Activated CD4-positive, alpha-beta T cell treated with anti-CD3 and anti-CD28 coated beads, Interleukin-2, amount 50 U/mL, for 48 hours (primary cell): ENCODE measurements at regions not wholly inside any gene's neighbourhood (a gene's known extent, or its start where the extent isn't known, plus 50 kb on each side); places are given as distances from the start of the nearest gene placed in this dataset.

Experiments used
- DNase-seq, 2 experiments: peaks; one replicate each; pipeline ENCODE4 v3.0.0-alpha.2; 2020

DNA sequence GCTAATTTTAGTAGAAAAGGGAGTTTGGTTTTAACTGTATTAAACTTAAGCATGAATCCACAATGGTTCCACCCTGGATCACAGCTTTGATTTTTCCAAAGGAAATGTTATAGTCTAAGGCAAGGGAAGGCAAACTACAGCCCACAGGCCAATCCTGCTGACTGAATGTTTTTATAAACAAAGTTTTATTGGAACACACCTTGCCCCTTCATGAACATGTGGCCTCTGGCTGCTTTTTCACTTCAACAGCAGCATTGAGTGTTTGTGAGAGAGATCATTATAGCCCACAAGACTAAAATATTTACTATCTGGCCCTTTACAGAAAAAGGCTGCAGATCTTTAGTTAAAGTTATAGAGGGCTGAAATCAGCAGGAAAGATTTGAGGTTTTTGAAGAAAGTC is 198.7 kb downstream of the IRS2 start:
- no peak for DNase-seq

DNA sequence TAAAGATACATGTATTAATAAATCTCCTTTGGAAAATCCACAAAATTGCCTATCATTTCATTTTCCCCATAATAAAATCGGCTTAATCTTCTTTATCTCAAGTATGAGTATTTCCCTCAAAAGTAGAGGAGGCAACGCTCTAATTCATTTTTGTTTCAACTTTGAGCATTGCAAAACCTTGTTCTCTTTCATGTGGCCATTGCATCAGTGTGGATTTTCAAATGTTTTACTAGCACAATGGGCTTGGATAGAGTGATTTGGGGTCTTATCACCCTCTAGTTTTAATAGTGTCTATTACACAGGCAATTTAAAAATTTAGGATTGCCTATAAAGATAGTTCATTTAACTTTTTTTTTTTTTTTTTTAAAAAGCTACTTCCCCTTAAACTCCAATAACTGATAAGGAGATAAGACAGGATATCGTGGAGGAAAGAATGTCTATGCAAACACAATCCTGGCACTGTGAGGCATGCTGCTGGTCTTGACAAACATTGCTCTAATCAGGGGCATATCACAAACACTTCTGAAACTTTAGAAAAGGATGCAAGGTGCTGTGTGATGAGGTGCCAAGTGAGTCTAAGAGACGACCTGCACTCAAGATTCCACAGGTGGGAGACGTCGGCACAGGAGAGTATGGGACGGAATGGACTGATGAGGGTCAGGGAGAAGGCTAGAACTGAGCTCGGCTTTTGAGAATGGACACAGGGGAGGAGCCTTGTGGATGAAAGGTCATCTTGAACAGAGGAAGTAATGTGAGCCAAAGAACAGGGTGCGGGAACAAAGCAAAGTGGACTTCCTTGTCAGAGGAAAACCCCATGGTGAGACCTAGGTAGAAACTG is 199.7 kb downstream of the IRS2 start:
- DNase-seq = no peak

DNA sequence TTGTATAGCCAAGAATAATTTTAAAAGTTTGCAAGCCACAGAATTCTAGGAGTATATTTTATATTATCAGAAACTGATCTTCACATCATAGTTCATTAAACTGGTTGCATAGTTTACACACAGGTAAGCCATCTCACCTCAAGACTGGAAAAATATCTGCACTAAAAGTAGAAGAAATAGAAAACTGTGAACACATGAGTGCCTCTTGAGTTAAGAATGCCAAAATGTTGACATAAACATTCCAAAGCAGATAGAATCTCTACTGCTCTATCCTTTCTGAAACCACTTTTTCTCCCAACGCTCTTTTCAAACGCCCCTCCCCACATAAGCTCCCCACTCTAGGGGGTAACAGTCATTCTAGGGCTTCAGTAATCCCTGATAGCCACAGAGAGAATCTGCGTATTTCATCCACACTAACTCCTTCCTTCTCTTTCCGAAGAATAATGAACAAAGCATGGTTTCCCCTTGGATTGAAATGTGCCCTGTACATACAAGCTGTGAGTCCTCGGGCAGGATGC is 201.5 kb downstream of the IRS2 start:
- no peak for DNase-seq

GRCh38 chr13:109577191-109577700 is 209.1 kb downstream of the IRS2 start:
- DNase-seq = no peak

- no peak for DNase-seq
Measured at GRCh38 chr13:109576331-109576813, 210.0 kb downstream of the IRS2 start.

- no peak for DNase-seq
Measured at GRCh38 chr13:109575821-109576220, 210.6 kb downstream of the IRS2 start.

- no peak for DNase-seq
Measured at GRCh38 chr13:109572389-109572788, 214.0 kb downstream of the IRS2 start.

DNA sequence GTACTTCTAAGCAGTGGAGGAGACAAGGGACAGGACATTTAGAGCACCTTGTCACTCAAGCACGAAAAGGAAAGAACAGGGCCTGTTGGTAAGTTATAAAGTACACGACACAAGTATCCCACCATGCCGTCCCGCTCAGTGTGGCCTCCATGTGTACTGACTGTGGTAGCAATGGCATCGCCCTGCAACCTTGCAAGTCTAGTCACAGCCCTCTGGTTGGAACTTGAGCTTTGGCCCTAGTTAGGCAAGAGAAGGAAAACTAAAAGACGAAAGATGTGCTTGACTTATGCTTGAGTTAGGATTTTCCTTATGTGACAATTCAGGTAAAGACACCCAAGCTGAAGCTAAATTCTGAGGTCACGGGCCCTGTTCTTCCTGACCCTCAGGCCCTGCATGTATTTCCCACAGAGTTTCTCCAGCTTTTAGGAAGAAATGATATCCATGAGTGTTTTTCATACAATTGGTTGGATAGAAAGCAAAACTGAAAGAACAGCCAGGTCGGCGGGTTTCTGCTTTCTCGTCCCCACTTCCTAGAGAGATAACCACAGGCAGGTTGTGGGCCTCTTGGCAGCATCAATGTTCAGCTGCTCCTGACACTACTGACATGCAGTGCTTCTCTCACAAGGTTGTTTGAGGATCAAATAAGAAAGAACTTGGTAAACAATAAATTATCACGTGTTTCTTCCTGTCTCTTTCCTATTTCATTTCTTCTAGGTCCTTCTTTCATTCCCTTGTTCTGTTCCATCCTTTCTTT is 216.2 kb downstream of the IRS2 start:
- DNase-seq = peak; percentile 21 to 34

DNA sequence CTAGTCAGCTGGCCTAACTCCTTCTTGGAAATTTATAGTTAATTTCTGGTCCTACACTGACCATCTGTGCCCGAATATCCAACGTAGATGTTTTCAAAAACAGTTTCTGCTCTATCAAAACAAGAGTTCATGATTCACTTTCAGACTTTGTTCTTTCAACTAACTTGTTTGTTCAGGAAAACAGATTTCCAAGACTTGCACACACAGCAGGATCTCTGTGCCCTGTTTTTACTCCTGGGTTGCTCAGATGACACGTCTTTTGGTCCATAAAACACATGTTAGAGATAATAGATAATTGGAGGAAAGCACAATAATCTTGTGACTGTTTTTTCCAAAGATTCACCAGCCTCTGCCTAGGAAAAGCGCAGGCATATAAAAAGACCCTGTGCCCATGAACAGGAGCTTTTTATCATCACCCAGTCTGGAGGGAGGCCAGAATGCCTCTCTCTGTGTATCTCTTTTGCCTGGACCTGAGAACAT is 218.0 kb downstream of the IRS2 start:
- DNase-seq = no peak

DNA sequence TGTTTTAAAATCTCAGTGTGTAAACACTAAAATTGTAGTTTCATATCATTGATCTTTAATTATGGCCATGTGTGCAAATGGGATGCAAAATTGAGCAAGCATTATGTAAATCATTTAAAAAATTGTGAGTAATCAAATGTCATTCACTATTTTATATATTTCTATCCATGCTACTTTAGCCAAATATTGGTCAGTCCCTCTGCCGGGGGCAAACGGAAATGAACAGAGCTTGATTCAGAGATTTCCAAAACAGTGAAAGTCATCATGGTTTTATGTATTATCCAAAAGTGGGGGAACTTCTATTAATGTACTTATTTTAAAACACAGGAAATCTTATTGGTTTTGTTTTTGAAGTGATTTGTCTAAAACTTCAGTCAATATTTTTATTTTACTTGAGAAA is 219.1 kb downstream of the IRS2 start:
- no peak for DNase-seq

DNA sequence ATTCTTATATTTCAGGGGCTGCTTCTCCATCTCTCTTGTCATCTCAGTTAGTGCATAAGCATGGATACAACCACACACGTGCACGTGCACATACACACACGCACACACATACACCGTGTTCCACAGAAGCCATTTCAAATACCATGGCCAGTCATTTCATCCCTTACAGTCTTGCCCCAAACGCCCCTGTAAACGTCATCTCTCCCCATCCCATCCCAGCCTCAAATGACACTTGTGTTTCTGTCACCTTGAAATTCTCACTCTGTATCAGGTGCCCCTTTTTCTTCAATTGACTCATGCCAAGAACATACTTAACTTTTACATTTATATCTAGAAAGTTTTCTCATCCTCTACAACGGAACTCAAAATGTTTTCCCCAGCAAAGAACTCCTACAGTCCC is 220.5 kb downstream of the IRS2 start:
- DNase-seq = no peak

DNA sequence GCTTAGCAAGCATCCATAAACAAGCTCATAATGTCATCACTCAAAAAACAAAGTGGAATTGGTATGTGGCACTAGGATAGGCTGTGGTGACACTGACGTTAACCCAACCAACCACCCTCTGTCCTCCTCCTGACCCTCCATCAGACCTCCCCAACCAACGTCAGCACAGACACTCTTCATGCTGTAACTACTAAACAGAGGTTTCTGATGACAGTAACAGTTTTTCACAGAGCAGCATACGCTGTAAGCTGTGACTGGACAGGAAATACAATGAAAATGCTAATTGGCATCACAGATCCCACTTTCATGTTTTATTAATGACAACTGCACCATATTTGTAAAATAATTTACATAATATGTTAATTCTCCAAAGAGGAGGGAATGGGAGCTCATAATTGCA is 238.0 kb downstream of the IRS2 start:
- DNase-seq = no peak

- no peak for DNase-seq
Measured at GRCh38 chr13:109547942-109548341, 238.4 kb downstream of the IRS2 start.

DNA sequence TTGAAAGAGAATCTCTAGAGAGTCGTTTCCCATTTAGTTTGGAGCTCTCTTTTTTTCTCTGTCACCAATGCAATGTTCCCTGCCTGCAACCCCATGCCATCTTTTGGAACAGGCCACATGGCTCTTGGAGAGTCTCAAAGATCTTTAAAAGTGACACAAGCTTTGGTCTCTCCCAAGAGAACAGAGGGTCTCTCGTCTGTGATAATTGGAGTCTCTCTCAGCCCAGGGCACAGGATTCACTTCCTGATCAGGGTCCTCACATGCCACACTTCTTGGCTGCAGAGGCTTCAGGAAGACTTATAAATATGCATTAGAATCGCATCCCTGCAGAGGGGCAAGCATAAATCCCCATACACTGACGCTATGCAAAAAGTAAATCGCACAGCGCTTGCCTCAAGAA is 240.5 kb downstream of the IRS2 start:
- DNase-seq = no peak

DNA sequence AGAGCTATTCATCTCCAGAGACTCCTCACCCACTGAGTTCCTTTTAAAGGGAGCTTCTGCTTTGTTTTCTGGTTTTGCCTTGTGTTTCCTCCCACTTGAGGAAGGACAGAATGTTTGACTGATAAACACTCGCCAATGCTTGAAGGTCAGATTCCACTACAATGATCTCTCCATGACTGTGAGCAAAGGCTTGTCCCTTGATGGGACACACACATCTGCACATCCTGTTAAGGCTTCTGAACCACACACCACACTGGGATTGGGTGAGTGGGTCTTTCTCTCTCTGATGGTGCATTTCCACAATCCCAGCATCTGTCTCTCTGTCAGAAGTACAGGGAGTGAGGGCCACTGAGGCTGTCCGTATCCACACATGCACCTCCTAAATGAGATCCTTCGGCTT is 245.3 kb downstream of the IRS2 start:
- no peak for DNase-seq

DNA sequence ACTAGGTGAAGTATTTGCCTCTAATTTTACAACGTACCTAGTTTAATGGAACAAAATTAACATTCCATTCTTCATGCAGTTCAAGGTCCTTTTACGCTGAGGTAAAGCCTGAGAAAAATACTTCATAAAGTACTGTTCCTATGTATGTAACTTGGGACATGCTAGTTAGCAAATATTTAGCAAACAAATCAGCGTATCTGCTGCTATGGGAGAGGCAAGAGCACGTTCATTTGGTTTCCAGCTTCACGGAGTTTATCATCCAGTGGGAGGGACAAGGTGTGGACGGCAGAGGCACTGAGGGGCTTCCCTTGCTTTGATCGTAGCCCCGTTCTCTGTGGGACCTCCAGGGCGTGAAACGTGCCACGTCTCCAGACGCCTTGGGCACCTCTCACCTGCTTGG is 248.8 kb downstream of the IRS2 start:
- DNase-seq = no peak

GRCh38 chr13:109533350-109533749 is 253.0 kb downstream of the IRS2 start:
- no peak for DNase-seq

GRCh38 chr13:109529964-109530363 is 256.4 kb downstream of the IRS2 start:
- no peak for DNase-seq

DNA sequence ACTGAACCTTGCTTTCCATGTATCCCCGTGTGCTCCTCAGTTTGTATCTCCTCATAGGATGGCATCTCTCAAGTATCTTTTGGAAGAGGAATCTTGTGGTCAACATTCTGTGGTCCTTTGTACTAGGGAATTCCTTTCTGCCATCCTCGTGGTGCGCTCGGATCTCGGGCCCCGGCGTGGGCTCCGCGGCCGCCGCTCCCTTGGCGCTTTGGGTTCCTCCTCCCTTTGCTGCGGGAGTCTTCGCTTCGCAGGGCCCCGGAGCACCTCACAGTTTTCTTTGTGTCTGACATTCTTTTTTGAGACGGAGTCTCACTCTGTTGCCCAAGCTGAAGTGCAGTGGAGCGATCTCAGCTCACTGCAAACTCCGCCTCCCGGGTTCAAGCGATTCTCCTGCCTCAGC is 264.7 kb downstream of the IRS2 start:
- no peak for DNase-seq

- DNase-seq = no peak
Measured at GRCh38 chr13:109517517-109517916, 268.9 kb downstream of the IRS2 start.

DNA sequence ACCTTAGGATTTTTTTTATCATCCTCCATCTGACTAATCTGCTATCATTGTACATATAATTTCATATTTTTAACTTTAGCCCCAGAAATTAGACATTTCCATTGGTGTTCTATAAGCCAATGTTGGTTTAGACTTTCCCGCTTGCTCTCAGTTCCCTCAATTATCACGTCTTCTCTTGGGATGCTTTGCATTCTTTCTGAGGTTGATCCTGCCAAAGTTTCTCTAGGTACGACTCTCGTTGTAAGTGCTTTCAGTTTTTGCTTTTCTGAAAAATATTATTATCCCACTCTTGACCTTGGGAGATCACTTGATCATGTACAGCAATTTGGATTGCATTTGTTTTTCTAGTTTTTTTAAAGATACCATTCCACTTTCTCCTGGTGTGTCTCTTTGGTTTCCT is 270.2 kb downstream of the IRS2 start:
- no peak for DNase-seq

DNA sequence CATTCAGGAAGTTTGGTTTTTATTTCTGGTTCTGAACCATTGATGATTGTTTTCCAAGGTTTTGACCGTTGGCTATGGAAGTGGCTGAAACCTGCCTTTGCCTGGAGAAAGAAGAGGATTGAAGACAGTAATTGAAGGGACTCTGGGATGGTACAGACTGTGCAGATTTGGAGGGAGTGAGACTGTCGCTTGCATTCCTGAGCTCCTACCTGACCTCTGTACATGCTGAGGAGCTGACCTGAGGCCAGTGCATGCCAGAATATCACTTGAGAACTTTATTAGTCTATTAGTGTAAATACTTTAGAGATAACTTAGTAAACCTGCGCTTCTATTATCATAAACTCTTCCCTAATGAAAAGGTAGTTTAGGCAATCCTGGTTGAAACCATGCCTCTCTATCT is 276.4 kb downstream of the IRS2 start:
- DNase-seq = no peak

DNA sequence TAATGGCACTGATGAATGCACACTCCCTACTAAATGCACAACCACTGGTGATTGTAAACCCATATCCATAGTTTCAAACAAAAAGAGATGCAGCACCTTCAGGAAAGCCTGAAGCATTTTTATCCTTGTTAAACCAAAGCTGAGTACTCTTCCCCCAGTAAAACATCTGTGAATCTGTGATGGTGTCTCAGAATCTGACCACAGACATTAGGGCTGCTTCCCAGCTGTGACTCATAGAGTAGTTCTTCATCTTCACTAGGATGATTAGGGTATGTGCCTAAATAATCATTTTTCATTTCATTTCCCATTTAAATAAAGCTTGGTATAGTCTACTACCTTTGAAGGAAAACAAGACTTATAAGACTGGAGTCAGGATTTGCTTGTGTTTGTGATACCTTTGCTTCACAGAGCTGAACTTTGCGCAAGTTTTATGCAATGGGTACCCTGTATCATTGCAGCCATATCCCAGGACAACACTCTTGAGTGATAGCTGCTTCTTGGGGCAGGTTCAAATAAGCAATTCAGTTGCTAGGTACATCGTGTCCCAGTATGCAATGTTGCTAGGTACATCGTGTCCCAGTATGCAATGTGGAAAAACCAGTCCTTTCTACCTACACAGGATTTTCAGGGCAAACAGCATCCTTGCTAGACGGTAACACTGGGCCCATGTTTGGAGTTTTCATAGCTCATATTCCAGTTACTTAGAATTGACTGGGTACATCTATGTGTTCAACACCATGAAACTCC is 277.1 kb downstream of the IRS2 start:
- DNase-seq = no peak
